NCI-H2107 treated with DMSO at 0.1 percent for 48 hours (cell line): ENCODE measurements at regions not wholly inside any gene's neighbourhood (a gene's known extent, or its start where the extent isn't known, plus 50 kb on each side); places are given as distances from the start of the nearest gene placed in this dataset.

Experiments used
- DNase-seq: peaks from one replicate; lab custom pipeline; 2025; ENCODE audit not compliant: unreplicated experiment; lab: John Stamatoyannopoulos, UW

DNA sequence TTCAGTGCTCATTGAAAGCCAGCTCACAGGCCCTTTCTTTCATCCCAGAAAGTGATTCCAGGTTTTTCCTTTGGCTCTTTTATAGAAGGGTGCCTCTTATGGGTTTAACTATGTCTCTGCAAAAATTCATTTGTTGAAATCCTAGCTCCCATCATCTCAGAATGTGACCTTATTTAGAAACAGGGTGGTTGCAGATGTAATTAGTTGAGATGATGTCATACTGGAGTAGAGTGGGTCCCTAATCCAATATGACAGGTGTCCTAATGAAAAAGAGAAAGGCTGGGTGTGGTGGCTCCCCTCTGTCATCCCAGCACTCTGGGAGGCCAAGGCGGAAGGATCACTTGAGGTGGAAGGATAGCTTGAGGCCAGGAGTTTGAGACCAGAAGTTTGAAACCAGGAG is 64.2 kb upstream of the FAM20A start:
- DNase-seq: no peak

DNA sequence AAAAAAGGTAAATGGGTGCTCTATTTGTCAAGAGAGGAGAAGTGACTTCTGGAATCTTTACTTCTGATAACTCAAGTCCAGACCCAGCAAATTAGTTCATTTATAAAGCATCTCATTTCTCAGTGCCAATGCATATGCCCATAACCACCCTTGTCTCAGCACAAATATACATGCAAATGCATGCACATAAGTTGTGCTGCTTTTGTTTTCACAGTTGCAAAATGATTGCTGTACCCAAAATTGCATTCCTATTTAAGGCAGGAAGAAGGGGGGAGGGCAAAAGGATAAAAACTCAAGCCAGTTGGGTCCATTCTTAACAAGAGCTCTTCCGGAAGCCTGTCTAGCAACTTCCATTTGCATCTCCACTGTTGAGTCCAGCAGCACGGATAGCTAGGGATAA is 61.3 kb upstream of the FAM20A start:
- DNase-seq: no peak

DNA sequence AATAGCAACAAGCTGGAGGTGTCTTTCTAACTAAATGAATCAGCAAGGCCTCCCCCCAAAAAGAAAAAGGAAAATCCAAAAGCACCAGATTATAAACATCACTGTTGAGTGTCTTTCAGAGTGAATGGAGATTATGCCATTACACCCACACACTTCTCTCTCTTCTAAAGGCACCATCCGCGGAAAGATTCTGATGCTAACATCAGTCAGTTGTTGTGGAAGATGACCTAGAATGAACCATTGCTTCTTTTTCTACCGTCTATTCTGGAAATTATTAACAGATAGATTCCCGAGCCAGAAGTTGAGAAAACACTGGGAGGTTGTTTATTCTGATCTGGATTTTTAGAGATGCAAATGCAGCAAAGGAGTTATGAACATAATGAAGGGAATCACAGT is 60.9 kb upstream of the FAM20A start:
- DNase-seq: no peak

DNA sequence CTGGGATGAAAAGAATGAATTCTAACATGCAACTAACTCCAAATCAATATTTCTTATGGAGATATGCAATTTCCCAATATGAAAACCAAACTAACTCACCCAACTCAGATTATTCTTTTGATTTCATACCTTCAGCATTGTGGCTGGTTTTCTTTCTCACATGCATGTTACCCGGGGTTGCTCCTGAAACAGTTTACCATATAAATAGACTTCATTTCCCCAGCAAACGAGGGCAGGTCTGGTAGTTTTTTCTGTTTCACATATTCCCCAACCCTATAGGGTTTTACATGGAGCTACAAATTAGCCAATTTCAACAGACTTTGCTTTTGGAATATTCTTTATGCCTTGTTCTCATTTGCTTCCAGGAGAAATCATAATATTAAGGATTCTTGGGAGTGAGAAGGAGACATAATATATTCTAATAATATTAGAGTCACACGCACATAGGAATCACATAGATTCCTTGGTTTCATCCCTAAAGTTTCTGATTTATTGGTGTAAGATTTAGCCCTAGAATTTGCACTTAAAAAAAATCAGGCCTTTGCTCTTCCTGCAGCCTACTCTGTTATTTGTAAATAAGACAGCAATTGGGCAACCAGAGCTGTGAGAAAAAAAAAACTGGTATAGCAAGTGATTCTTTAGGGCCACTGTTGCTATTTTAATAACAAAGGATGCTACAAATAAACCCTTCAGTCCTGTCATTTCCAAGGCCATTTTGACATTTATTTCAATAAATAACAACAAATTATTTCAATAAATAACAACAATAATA is 60.3 kb upstream of the FAM20A start:
- DNase-seq: no peak

DNA sequence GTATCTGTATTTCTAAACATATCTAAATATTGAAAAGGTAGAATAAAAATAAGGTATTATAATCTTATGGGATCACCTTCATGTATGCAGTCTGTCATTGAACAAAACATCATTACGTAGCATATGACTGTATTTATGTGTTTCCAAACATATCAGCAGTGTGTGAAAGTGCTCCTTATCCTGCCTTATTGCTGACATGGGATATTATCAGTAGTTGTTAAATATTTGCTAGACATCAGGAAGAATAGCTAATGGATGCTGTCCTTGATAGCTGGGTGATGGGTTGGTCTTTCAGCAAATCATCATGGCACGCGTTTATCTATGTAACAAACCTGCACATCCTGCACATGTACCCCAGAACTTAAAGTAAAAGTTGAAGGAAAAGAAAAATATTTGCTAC is 59.1 kb upstream of the FAM20A start:
- DNase-seq: no peak

DNA sequence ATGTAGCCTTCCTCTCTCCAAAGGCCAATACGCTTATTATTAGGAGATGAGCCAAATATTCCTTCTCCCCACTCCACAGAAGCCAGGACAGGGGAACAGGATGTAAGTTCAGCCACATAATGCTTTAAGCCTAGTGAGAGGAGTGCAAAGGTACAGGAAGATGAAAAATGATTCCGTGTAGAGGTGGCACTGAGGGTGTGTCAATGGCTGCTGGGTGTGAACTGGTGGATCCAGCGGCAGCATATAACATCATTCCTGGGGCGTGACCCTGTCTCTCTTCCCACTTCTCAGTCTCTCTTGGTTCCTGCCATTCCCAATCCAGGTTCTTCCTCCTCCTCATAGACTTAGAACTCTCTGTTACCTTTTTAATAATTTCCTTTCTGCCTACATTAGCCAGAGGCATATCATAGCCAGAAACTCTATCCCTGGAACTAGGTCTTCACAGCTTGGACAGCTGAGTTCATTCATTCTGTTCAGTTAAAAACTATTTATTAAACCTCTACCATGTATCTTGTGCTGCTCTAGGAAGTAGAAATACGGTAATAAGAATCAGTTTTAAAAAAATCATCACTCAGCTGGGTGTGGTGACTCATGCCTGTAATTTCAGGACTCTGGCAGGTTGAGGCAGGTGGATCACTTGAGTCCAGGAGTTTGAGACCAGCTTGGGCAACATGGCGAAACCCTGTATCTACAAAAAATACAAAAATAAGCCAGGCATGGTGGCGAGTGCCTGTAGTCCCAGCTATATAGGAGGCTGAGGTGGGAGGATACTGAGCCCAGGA is 58.0 kb upstream of the FAM20A start:
- DNase-seq: no peak

DNA sequence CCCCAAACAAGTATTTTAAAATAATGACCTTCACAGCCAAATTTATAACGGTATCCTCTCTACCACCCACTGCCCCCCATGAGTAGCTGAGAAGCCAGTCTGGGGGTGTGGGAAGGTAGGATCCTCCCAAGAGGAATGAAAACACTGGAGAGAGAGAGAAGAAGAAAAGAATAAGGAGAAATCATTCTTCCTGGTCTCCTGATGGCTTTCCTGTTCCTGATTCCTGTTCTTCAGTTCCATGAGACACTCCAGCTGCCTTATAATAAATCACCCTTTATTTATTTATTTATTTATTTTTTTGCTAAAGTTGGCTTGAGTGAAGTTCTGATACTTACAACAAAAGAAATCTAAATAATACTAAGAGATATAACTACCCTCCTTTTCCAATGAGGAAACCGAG is 56.4 kb upstream of the FAM20A start:
- DNase-seq: no peak

DNA sequence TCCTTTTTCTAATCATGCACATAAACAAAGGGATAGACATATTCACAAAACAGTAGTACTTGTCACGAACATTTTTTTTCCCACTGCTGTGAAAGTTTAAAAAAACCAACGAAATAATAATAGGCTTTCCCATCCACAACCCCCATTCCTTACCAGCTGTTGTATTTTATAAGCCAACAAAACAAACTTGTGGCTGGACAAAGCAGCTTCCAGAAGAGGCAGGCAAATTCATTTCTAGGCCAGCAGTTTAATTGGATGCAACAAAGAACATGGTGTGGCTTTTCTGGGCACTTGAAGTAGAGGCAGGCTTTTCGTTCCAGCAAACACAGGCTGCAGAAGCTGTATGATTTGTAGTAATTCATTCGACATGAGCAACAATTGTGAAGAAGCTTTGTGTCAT is 56.0 kb upstream of the FAM20A start:
- DNase-seq: no peak

DNA sequence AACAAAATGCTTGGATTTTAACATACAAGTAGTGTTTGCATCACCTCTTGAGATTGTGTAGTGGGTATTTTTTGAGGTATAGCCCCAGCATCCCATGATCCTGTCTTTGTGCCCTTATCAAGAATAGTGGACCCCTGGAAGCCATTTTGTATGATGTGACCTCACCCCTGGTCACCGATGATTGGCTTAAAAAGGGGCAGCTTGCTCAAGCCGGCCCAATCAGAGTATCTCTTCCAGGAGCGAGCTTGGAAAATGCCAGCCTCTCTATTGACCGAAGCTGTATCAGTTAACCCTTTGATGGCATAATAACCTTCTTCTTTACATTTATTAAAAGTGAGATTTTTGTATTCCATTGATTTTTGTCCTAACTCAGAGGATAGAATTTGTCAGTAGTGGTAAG is 55.5 kb upstream of the FAM20A start:
- no peak for DNase-seq
